Endothelial cell (in vitro differentiated cells): ENCODE measurements at regions not wholly inside any gene's neighbourhood (a gene's known extent, or its start where the extent isn't known, plus 50 kb on each side); places are given as distances from the start of the nearest gene placed in this dataset.

Source experiments
- DNase-seq: peaks from one replicate; pipeline ENCODE4 v3.0.0; 2021; ENCODE audit warnings: low spot score
- H3K27ac Mint-ChIP-seq: one replicate; pipeline ENCODE4 v1.8.0; 2021; ENCODE audit warnings: mixed read lengths, inconsistent platforms; ENCODE audit not compliant: unreplicated experiment
- H3K27me3 Mint-ChIP-seq: one replicate; pipeline ENCODE4 v1.8.0; 2021; ENCODE audit warnings: mild to moderate bottlenecking, moderate library complexity, mixed read lengths, inconsistent platforms; ENCODE audit not compliant: unreplicated experiment
- H3K36me3 Mint-ChIP-seq: one replicate; pipeline ENCODE4 v1.8.0; 2021; ENCODE audit warnings: mild to moderate bottlenecking, low read depth, mixed read lengths, inconsistent platforms; ENCODE audit not compliant: unreplicated experiment
- H3K4me1 Mint-ChIP-seq: one replicate; pipeline ENCODE4 v1.8.0; 2021; ENCODE audit warnings: mild to moderate bottlenecking, mixed read lengths, inconsistent platforms; ENCODE audit not compliant: unreplicated experiment
- H3K4me3 Mint-ChIP-seq: one replicate; pipeline ENCODE4 v1.8.0; 2021; ENCODE audit warnings: mild to moderate bottlenecking, mixed read lengths, inconsistent platforms; ENCODE audit not compliant: unreplicated experiment
- H3K9me3 Mint-ChIP-seq: one replicate; pipeline ENCODE4 v1.8.0; 2021; ENCODE audit warnings: mixed read lengths, inconsistent platforms; ENCODE audit not compliant: unreplicated experiment
- TF ChIP-seq, protein P1 (sequence below): fragments of 200-600 bp; sonication (generic); IDR thresholded peaks from one replicate; pipeline ENCODE4 v1.5.0; 2021; ENCODE audit warnings: antibody characterized with exemption; ENCODE audit not compliant: unreplicated experiment

DNA sequence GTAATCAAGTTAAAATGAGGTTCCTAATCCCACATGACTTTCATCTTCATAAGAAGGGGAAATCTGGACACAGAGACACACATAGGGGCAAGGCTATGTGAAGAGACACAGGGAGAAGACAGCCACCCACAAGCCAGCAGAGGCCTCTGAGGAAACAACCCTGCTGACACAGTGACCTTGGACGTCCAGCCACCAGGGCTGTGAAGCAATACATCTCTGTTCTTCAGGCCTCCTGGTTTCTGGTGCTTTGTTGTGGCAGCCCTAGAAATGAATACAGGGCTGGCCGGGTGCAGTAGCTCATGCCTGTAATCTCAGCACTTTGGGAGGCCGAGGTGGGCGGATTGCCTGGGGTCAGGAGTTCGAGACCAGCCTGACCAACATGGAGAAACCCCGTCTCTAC lies 183.9 kb downstream of the CXCL12 start:
- TF ChIP-seq, protein P1, sequence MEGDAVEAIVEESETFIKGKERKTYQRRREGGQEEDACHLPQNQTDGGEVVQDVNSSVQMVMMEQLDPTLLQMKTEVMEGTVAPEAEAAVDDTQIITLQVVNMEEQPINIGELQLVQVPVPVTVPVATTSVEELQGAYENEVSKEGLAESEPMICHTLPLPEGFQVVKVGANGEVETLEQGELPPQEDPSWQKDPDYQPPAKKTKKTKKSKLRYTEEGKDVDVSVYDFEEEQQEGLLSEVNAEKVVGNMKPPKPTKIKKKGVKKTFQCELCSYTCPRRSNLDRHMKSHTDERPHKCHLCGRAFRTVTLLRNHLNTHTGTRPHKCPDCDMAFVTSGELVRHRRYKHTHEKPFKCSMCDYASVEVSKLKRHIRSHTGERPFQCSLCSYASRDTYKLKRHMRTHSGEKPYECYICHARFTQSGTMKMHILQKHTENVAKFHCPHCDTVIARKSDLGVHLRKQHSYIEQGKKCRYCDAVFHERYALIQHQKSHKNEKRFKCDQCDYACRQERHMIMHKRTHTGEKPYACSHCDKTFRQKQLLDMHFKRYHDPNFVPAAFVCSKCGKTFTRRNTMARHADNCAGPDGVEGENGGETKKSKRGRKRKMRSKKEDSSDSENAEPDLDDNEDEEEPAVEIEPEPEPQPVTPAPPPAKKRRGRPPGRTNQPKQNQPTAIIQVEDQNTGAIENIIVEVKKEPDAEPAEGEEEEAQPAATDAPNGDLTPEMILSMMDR = no peak
- Mint-ChIP-seq H3K27me3 (peaks cover 5% of the 10 kb centered on the region), H3K9me3 (no peaks in the 10 kb centered on the region), H3K4me3 (no peak overlapping the region), H3K4me1 (peaks cover 3% of the 10 kb centered on the region), H3K27ac (no peak overlapping the region), H3K36me3 (no peaks in the 10 kb centered on the region)
- no peak for DNase-seq

DNA sequence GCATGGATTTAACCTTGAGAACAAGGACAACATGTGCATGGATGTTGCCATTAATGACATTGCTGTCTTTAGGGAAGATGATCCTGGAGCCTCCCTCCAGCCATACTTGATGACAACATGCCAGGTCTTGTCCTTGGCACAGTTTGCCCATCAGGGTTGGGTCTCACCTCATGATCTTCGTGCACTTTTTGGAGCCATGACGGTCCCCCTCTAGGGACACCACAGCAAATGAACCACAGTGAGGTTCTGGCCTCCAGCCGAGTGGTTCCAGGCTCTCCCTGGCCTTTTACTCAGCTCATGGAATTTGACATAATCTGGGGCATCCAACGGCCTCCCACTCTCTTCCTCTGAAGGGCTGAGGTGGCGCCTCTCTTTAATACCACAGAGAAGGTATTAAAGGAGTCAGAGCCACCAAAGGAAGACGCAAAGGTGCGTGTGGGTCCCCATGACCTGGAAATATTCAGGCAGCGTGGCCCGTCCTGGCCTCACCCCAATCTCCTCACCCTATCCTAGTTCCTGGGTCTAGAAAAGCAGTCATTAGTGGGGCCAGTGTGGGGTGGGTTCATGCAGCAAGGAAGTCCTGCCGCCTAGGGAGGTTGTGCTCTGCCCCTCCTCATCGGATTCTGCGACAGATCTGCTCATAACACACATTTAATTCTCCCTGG lies 184.8 kb downstream of the CXCL12 start:
- H3K4me1 Mint-ChIP-seq = peaks cover 1% of the 10 kb centered on the region
- H3K27ac Mint-ChIP-seq = no peak overlapping the region
- H3K4me3 Mint-ChIP-seq = no peak overlapping the region
- TF ChIP-seq, protein P1 = no peak
- no peaks in the 10 kb centered on the region for H3K36me3 Mint-ChIP-seq
- H3K9me3 Mint-ChIP-seq = no peaks in the 10 kb centered on the region
- H3K27me3 Mint-ChIP-seq = peaks cover 5% of the 10 kb centered on the region
- no peak for DNase-seq

DNA sequence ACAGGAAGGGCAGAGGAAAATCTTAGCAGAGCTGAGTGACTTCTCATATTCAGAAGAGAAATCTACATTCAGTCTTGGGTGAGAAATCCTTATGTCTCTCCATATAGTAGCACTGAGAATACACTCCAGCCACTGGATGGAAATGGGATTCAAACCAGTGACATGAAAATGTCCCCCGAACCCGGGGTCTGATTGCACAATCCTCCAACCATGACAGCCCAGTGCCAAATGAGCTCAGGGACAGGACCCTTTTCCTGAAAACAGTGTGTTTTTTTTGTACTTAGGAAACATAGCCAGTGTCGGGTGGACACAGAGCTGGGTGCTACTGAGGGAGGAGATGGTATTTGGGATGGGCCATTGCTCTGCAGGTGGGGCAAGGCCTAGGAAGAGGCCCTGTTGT lies 185.6 kb downstream of the CXCL12 start:
- no peak for DNase-seq
- TF ChIP-seq, protein P1 = no peak
- no peaks in the 10 kb centered on the region for H3K9me3 Mint-ChIP-seq
- H3K27me3 Mint-ChIP-seq = peaks cover 5% of the 10 kb centered on the region
- no peaks in the 10 kb centered on the region for H3K36me3 Mint-ChIP-seq
- H3K4me3 Mint-ChIP-seq = no peak overlapping the region
- H3K27ac Mint-ChIP-seq = no peak overlapping the region
- no peaks in the 10 kb centered on the region for H3K4me1 Mint-ChIP-seq

DNA sequence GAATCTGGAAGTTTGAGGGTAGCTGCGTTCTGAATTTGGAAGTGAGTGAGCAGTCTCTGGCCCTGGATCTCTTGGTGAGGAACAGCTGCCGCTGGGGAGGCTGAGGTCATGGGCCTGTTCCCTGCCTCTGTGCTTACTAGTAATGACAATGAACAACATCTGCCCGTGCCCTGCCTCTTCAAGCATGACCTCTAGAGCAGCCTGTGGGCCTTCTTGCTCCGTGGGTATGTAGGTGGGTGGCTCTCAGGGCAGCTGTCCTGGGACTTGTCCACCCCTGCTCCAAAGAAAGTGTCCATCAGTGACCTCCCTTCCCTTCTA lies 186.2 kb downstream of the CXCL12 start:
- TF ChIP-seq, protein P1 = no peak
- no peaks in the 10 kb centered on the region for H3K4me1 Mint-ChIP-seq
- H3K36me3 Mint-ChIP-seq = no peaks in the 10 kb centered on the region

DNA sequence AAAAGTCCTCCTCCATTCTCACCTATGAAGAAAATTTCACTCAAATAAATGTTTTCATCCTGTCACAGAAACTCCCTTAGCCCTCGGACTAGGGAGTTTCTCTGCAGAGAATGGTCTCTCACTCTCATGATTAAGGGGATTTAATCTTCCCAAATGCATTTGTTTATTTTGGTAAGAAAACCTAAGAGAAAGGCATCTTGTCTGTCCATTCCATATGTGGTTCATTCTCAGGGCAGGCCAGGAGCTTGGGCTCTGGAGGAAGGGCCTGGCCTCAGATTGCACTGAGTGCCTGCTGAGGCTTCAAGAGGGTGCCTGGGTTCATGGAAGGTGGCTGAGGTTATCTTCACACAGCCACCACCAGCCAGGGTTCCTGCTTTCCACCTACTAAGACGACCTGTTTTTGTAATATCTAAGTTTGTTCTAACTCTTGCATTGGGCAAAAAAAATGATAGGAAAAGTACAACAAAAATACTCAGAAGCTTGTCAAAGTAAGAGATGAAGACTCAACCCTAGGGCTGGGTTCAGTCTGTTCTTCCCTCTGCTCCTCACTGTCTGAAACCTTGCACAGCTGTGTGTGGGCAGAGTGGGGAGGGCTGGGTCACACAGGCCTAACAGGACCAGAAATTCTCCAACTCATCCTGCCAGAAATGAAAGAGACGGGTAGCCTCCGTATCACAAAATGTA lies 186.7 kb downstream of the CXCL12 start:
- Mint-ChIP-seq H3K27ac (no peak overlapping the region), H3K4me3 (no peak overlapping the region), H3K27me3 (peaks cover 1% of the 10 kb centered on the region), H3K9me3 (no peaks in the 10 kb centered on the region), H3K4me1 (no peaks in the 10 kb centered on the region), H3K36me3 (no peaks in the 10 kb centered on the region)
- TF ChIP-seq, protein P1 = no peak
- DNase-seq = no peak

More for the DNA sequence above, 186.2 kb downstream of the CXCL12 start:
- Mint-ChIP-seq H3K27ac (no peak overlapping the region), H3K27me3 (peaks cover 3% of the 10 kb centered on the region), H3K4me3 (no peak overlapping the region), H3K9me3 (no peaks in the 10 kb centered on the region)
- DNase-seq = no peak
